SIG-M5 (cell line): ENCODE measurements at regions not wholly inside any gene's neighbourhood (a gene's known extent, or its start where the extent isn't known, plus 50 kb on each side); places are given as distances from the start of the nearest gene placed in this dataset.

Experiments used
- DNase-seq: peaks from one replicate; lab custom pipeline; 2025; lab: John Stamatoyannopoulos, UW

DNA sequence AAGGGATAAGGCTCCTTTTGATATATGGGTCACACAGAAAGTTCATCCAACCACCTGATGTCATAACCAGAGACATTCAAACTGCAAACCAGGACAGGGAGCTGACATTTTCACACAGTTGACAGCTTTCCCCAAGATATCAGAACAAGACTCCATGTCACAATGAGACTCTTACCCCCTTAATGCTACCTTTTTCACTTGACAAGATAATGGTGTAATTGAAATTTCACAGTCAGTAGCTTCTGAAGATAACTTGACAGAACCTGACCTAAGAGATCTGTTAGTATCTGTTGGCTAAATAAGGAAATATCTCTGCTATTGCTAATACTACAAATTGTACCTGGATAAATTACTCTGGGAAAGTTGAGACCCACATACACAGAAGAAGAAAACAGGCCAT, 187.3 kb downstream of the C12orf50 start:
- no peak for DNase-seq

DNA sequence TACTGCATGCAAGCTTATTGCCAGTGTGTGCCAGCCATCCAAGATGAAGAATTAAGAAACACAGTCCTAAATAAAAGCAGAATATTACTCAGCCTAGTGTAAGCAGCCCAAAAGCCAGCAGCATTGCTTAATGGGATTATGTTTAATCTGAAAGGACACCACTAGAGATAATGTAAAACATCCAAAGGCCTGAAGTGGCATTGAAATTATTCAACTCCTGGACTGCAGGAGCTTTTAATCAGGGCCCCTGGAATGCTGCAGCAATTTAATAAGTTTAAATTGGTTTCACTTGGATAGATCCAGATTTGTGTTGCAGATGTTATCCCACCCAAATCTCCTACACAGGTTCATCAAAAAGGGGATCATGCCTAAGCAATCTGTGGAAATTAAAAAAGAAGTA, 193.0 kb downstream of the C12orf50 start:
- no peak for DNase-seq

DNA sequence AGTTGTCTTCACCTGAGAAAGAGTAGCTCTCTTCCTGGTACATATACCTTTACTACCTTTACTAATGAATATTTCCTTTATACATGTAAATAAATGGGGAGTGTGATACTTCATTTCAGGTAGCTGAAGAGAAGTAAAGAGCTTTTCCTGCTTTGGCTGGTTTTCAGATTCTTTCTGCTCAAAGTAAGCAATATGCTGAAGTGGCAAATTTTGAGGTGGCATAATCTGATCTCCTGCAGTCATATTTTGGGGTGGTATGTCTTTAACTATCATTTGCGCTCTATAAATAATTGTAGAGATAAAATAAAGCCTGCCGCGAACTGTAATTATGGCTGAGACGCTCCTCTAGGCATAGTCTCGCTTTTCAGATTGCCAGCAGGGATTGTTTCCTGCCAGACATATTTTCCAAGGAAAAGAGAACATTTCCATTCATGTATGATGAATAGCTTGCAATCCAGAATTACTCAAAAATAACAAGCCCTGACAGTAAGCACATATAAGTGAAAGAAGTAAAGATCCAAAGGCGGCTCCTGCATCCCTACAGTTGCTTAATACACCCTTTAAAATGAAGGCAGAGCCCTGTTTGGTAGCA, 200.7 kb downstream of the C12orf50 start:
- DNase-seq, result no peak

DNA sequence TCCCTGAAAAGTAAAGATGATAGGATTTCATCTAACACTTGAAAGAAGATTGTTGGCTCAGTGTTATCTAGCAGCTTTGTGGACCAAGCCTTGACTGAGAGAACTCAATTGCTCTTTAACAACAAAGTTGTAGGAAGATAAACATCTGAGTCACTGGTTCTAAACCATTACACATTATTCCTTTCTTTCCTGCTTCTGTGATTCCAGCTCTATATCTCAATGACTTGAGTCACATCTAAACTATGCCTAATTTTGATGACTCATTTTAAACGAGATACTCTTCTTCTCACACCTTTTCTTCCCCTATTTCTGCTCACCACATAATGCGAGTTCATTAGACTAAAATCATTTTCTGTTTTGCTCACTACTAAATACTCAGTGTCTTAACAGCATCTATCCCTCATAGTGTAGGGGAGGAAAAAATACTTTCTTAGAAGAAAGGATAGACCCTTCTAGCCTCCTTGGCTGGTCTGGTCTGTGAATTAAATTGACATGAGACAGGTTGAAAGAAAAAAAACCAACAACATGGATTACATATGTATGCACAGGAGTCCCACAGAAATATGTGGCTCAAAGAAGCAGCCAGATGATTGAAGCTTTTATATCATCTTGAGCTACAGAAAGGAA, 201.4 kb downstream of the C12orf50 start:
- no peak for DNase-seq

DNA sequence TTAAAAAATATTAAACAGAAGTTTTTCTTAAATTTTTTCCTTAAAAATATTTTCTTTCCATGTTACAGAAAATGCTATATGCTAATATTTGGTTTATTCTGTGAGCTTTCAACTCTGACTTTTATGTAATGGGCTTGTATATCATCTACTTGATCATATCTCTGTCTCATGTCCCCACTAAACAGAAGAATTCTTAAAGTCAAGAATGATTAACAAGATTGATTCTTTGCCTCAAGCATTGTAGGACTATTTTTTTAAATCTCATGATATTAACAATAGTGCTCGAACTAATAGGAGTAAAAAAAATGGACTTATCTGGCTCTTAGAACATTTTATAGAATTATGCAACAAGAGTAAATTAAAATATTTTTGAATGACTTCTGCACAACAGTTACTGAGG, 206.3 kb downstream of the C12orf50 start:
- no peak for DNase-seq

DNA sequence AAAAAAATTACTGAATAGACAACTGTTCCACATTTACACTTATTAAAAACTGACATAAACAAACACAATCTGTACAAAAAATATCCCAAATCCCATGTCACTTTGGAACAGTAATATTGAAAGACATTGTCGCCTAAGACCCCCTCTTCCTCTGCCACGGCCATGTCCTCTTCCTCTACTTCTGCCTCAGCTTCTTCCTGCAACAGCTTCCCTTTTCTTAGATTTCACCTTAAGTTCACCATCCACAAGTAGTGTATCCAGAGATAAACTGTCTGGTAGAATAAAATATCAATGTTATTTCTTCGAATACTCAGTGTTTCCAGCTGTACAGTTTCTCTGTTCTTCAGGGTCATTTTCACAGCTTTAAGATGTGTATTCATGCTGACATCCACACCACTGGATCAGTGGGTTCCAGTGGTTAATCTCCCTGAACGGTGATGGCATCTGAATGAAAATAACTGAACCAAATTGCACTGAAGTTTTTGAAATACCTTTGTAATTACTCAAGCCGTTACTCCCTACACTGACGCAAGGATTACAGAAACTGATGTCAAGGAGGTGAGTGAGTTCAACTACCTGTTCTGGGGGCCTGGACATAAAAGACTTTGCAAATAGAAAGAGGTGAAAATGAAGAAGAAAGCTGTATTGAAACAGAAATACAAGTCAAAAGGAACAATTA, 208.5 kb downstream of the C12orf50 start:
- DNase-seq, result no peak

DNA sequence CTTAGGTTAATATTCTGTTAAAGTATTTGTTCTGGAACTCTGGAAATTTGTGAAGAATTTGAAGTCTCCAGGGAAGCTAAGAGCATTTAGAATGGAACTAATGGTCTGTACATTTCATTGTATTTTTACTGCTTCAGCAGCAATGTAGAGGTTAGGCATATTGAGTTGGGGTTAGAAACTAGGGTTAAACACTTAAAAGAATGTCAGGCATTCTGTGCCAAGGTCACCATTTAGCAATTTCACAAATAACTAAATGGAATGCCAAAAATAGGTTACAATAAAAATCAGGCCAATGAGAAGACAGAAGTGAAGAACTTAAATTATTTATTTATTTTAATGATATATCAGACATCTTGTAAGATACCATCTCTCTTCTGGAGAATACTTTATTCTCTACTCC, 210.8 kb downstream of the C12orf50 start:
- no peak for DNase-seq

DNA sequence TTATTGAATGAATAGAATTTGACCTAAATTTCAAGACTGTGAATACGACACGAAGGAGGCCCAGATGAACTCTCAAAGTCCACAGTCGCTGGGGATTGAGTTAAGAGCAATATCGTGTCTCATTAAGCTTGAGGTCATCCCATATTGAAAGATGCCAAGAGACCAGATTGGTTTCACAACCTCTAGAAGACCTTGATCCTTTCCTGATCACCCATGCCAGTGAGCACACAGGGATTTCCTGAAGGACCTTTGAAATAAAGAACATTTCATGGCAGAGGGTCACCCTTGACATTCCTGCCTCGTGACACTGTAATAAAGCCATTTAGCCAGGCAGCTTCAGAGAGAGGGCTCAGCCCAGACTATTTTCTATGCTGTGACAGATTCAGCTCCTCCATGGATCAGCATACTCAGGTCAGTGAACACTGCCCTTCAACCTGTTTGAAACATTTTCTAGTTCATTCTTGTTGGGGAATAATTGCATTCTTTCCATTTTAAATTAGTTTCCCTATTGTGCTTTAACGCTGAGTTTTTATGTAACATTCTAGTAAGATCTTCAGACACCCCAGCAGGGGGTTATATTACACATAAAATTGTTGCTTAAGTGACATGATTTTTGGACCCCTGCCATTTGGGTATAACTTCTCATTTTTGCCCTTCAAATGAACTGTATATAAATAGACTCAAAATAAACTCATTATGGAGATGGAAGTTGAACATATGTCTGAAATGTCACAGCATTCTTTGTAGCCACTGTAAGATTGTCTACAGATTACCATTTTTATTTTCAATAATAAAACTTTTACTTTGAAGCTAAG, 213.2 kb downstream of the C12orf50 start:
- no peak for DNase-seq

DNA sequence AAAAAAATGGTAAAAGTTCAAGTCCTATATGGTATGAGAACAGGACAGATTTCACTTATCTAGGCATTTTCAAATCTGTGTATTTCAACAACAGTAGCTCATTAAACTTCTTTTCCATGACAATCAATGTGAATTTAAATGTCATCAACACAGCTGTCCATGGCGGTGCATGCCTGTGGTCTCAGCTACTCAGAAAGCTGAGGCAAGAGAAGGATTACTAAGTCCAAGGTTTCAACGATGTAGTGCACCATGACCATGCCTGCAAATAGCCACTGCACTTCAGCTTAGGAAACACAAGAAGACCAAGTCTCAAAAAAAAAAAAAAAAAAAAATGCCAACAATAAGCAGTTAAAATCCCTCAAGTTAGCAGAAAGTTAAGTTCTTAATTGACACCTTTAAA, 214.6 kb downstream of the C12orf50 start:
- no peak for DNase-seq

DNA sequence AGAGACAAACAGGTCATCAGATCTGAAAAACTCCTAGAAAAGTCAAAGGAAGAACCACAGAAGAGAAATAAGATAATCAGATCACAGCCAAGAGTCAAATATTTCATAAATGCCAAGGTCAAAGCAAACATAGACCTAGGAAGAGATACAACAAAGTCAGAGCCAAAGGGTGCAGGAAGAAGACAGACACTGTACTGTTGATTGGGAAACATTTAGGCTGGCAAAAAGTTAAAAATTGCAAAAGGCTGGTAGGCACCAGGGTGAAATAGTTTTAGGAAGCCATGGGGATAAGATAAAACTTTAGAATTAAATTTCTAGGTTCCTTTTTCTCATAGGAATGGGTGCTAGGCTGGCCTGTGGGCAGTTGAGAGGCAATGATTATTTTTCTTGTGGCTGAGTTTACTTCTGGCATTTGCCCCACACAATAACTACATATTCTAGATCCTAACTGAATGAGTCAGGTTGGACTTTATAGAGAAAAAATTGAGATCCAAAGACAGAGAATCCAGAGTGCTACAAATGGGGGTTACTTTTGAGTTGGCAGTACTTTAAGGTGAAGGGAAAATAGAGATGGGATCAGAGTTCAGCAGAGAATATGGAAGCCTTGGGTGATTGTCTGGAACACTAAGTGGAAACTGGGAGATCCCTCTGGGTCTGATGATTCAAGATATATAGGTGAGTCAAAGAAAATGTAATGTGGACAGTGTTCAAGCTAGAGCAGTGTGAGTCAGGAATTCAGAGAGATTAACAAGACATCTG, 215.5 kb downstream of the C12orf50 start:
- DNase-seq, result no peak

DNA sequence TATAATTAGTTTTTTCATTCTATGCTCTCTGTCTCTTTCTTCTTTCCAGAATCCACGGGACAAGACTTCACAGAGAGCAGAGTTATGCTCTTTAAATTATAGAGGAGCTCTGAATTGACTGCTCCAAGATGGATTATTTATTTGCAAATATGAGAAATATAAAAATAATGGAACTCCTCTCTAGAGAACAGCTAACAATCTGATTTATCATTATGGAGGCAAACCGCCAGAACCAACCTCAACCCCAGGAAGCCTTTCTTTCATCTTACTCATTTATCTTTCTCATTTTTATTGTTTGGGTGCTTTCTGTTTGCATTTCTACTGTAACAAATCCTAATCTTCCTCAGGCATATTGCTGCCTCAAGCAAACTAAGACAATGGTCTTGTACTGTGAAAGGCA, 216.5 kb downstream of the C12orf50 start:
- DNase-seq, result no peak

DNA sequence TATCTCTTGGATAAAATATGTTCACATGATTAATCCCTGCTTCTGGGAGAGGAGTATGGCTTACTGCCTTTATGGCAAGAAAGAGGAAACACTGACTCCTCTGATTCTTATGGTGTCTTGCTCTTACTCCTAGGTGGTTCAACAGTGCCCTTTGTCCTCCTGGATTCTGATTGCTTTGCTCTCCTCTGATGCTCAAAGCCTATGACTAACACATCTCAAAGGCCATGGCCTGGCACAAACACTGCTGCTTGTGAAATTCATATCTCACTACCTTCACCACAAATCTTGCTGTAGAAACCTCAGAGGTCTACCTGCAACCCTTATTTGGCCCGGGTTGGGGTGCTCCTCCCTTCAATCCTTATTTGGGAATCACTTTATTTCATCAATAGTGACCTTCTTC, 217.2 kb downstream of the C12orf50 start:
- no peak for DNase-seq

DNA sequence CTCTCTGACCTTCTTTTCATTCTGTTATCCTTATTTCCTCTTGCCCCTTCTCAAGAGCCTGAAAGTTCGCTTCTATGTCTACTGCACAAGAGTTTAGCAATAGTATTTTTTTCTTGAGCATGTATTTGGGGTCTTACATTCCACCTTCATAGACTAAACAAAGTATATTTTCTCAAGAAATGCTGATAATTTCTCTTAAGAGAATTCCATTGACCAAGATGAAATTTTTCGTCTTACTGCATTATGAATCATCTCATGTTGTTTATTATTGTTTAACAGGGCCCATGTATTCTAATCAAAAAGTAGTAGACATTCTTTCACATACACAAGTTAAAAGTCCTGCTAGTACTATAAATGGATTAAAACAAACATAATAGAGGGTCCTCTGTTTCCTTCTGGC, 219.3 kb downstream of the C12orf50 start:
- DNase-seq, result no peak

DNA sequence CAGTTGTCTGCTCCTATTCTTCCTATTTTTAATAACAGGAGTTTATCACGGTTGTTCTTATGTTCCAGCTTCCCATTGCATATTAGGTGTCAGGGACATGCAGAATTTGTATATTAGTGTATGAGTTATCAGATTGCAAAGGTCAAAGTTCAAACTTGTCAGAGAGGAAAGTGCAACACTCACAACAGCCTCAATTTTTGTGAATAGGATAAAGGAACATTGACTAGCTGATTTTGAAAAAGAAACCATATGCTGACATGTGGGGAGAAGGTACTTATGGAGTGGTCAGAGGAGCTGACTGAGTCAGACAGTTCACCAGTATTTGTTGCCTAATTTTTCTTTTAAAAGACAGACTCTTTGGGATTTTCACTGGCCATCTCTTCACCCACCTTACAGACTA, 222.1 kb downstream of the C12orf50 start:
- DNase-seq, result no peak

DNA sequence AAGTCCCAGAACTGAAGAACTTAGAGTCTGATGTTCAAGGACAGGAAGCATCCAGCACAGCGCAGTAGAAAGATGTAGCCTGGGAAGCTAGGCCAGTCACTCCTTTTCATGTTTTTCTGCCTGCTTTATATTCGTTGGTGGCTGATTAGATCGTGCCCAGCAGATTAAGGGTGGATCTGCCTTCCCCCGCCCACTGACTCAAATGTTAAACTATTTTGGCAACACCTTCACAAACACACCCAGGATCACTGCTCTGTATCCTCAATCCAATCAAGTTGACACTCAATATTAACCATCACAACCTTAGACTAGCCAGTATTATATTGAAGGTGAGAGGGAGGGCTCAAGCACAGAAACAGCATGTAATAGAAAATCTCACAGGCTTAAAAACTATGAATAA, 222.9 kb downstream of the C12orf50 start:
- no peak for DNase-seq

DNA sequence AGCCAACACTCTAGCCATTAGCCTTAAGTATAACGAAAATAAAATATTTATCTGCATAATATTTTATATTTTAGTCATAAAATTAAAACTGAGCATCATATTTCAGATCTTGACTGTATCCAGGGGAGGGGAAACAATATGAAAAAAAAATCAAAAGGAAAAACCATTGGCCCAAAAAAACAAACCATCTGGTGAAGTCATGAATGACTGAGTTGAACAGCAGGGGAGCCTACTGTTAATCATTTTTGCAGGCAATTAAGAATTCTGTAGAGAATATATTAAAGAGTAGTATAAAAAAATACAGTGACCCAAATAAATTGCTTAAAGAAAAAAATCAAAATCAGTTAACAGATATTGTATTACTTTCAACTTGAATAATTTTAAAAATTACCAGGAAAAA, 224.8 kb downstream of the C12orf50 start:
- no peak for DNase-seq

DNA sequence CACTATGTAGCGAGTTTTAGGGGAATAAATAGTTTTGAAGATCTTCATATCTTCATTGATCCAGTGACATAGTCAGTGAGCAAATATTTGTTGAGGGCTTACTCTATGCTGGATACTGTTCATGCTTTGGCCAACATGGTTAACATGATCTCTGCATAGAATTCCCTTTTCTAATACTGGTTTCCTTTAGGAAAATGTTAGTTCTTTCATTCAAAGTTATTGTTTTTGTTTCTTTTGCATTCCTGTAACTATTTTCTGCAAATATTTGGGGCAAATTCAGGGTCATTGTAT, 226.5 kb downstream of the C12orf50 start:
- DNase-seq, result no peak

DNA sequence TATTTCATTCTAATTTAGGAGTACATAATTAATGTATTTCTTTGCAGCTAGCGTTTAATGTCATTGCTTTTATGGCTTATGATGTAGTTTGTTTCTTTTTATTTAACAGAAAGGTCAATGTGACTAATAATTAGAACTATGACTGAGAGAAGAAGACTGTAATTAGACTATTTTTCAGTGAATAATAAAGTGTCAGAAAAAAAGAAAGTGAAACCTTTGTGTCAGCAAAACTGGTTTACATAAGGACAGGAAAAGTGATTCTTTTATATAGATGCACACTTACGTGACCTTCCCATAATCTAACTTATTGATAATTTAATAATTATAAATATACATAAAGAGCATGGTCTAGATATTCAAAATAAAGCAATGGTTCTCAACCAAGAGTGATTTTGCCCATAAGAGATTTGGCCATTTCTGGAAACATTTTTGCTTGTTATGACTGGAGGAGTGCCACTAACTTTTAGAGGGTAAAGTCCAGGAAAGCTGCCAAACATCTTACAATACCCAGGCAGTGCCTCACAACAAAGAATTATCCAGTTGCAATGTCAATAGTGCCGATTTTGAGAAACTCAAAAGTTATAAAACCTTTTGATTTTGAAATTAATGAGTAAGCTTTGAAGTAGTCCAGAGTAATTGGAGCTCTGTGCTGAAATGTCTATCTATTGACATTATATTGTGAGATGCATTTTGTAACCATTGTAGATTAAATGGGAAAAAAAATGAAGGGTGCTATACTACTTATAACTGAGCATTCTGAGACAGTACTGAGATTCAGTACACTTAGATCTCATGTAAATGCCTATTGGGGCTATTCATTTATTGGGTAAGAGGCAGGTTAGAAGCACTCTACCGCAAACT, 227.1 kb downstream of the C12orf50 start:
- no peak for DNase-seq

DNA sequence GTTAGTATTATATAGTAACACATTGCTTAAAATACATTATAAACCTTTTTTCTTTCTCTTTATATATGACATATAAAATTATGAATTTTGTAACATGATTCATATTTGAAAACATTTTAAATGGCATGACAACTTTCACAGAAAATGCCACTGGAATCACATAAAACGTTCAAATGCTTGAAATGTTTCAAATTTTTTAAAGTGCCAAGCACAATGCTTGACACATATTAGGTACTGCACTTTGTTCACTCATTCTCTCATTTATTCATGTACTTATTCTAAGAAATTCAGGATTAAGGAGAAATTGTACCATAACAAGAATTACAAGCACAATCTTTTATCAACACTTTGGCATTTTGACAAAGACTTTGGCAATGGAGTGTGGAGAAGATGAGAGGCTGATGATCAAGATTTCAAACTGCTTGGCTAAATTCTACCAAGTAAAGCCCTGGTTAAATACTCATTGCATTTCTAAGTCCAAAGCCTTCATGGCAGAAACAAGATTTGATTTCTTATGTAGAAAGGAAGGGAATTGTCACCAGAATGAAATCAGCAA, 232.2 kb downstream of the C12orf50 start:
- no peak for DNase-seq

DNA sequence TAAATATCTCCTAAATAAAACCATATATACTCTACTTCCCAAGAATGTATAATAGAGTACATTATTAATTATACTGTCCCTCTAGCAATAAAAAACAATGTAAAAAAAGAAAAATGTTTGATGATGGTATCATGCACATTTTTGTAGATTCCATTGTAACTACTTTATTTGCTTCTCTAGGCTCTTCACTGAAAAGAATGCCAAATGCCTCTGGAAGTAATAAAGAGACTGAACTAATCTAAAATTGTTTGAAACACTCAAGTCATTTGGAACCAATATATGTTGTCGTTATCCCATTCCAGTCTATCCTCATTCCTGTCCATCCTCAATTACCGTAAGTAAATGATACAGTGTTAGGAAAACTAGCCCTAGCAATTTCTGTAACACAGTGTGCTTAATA, 233.6 kb downstream of the C12orf50 start:
- DNase-seq, result no peak

DNA sequence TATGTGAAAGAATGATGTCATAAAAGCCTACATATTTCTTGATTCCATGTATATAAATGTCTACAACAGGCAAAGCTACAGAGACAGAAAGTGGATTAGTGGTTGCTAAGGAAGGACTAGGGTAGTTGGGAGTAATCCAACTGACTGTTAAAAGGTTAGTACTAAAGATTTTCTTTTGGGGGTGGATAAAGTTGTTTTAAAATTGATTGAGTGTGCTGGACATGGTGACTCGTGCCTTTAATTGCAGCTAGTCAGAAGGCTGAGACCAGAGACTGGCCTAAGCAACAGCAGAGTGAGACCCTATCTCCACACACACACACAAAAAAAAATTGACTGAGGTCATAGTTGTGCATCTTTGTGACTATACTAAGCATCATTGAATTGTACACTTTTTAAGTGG, 234.3 kb downstream of the C12orf50 start:
- DNase-seq, result no peak
